ENCODE measurements at regions not wholly inside any gene's neighbourhood (a gene's known extent, or its start where the extent isn't known, plus 50 kb on each side); places are given as distances from the start of the nearest gene placed in this dataset.

DNA sequence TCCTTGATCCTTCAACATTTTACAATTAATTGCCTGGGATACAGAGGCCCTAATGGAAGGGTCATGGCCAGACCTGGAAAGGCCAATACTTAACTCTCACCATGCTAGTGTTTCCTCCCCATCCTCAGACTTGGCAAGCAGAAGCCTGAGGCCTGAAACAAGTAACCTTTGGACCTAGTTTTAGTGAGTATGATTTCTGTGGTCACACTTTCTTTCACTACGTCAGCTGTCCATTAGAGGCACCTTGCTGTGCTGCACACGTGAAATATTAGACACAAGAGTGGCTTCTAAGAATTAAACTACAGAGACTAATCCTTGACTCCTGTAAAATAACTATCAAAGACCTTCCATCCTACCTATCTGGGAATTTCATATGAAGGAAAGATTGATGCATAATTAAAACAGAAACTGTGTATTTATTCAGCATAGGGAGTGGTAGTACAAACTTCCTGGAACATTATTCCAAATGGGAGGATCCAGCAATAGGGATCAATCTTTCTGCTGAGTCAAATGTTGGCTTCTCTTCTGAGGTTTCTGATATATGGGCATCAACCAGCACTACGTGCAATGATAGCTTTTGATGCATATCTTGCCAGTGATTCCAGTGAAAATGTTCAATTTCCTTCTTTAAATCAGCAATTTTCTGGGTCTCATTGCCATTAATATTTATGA, 249.7 kb downstream of the IKZF2 start:
- no peak overlapping the region for H2AFZ ChIP-seq (ENCODE audit: control insufficient read depth, low read depth, low read length)
- FAIRE-seq (no peak), ATAC-seq (peak; percentile 41; the same call in 2 of the 3 replicates), DNase-seq (ENCODE audit: low read depth, low spot score) (no peak)
- no peaks in the 10 kb centered on the region for H3K36me3 ChIP-seq (ENCODE audit: control insufficient read depth in 2 of 2, insufficient read depth in 2 of 2, low read length in 1 of 2)
- SMC1A ChIA-PET (ENCODE audit: uncharacterized antibody, unreplicated experiment) = interaction anchor here (0.6 to 1.2 kb wide), 2 partner anchors 19 to 67 kb away, joined by 3 read pairs; no protein-coding TSS in a partner anchor
- POLR2A ChIA-PET = no interaction called here
- H3K79me2 ChIP-seq (ENCODE audit: control insufficient read depth, insufficient read depth, low read length) = no peaks in the 10 kb centered on the region
- H4K20me1 ChIP-seq (ENCODE audit: control insufficient read depth, insufficient read depth) = no peaks in the 10 kb centered on the region
- intact Hi-C loops (cut with micrococcal nuclease; ENCODE audit: unreplicated experiment) (no loop called here), in situ Hi-C loops (cut with MboI) (no loop called here)
- H3K4me3 ChIP-seq = no peak overlapping the region
- CTCF ChIA-PET = no interaction called here
- no TSS peak for BruUV-seq (replicated peaks)
- no peaks in the 10 kb centered on the region for H3K27me3 ChIP-seq (replicated peaks in 1 of 2; ENCODE audit: control insufficient read depth in 2 of 2, insufficient read depth in 2 of 2, low read length in 1 of 2)
- no peak overlapping the region for H3K27ac ChIP-seq (ENCODE audit: control insufficient read depth, insufficient read depth)
- H3K9me3 ChIP-seq (replicated peaks; ENCODE audit: control insufficient read depth, insufficient read depth, low read length) = no peaks in the 10 kb centered on the region
- WGBS (ENCODE audit: insufficient coverage, insufficient replicate concordance, low lambda C conversion rate, missing lambda C conversion rate) = 85% methylated on average over 3 of the region's 3 CpGs
- H3K9ac ChIP-seq (ENCODE audit: control insufficient read depth, insufficient read depth, low read length) = no peak overlapping the region
- RAD21 ChIA-PET (ENCODE audit: unreplicated experiment) = interaction anchor here (1.2 kb wide), 1 partner anchor 124 kb away, joined by 3 read pairs; no protein-coding TSS in a partner anchor
- no peaks in the 10 kb centered on the region for H3K4me1 ChIP-seq (ENCODE audit: control insufficient read depth, insufficient read depth, low read length)
- H3K4me2 ChIP-seq (ENCODE audit: control insufficient read depth, insufficient read depth) = no peak overlapping the region
- TF ChIP-seq, protein P1, sequence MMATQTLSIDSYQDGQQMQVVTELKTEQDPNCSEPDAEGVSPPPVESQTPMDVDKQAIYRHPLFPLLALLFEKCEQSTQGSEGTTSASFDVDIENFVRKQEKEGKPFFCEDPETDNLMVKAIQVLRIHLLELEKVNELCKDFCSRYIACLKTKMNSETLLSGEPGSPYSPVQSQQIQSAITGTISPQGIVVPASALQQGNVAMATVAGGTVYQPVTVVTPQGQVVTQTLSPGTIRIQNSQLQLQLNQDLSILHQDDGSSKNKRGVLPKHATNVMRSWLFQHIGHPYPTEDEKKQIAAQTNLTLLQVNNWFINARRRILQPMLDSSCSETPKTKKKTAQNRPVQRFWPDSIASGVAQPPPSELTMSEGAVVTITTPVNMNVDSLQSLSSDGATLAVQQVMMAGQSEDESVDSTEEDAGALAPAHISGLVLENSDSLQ (IDR thresholded peaks at IDR 0.05) = no peak
- TF ChIP-seq NFIC (IDR thresholded peaks at IDR 0.05; ENCODE audit: low read depth, low read length) (no peak), WRNIP1 (IDR thresholded peaks at IDR 0.05; ENCODE audit: borderline replicate concordance, low read depth, low read length) (no peak), ZNF24 (IDR thresholded peaks at IDR 0.05) (no peak), NFYB (IDR thresholded peaks at IDR 0.05; ENCODE audit: insufficient read depth, low read depth, low read length) (no peak), RFX5 (IDR thresholded peaks at IDR 0.05; ENCODE audit: low read depth, low read length) (no peak), CBX5 (IDR thresholded peaks at IDR 0.05; ENCODE audit: low read depth) (no peak), SRF (IDR thresholded peaks at IDR 0.05; ENCODE audit: low read depth in 2 of 2, low read length in 2 of 2) (no peak), ASH2L (IDR thresholded peaks at IDR 0.05; ENCODE audit: borderline replicate concordance, low read depth) (no peak), JUNB (IDR thresholded peaks at IDR 0.05) (no peak), ZZZ3 (IDR thresholded peaks at IDR 0.05; ENCODE audit: control insufficient read depth, insufficient read length, low read depth) (no peak), MXI1 (IDR thresholded peaks at IDR 0.05; ENCODE audit: low read depth, low read length) (no peak), SMAD1 (IDR thresholded peaks at IDR 0.05; ENCODE audit: low read depth, partially characterized antibody) (no peak)
- TF ChIP-seq, protein P2, sequence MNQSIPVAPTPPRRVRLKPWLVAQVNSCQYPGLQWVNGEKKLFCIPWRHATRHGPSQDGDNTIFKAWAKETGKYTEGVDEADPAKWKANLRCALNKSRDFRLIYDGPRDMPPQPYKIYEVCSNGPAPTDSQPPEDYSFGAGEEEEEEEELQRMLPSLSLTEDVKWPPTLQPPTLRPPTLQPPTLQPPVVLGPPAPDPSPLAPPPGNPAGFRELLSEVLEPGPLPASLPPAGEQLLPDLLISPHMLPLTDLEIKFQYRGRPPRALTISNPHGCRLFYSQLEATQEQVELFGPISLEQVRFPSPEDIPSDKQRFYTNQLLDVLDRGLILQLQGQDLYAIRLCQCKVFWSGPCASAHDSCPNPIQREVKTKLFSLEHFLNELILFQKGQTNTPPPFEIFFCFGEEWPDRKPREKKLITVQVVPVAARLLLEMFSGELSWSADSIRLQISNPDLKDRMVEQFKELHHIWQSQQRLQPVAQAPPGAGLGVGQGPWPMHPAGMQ (IDR thresholded peaks at IDR 0.05; ENCODE audit: borderline replicate concordance) = no peak
- TF ChIP-seq, protein P3, sequence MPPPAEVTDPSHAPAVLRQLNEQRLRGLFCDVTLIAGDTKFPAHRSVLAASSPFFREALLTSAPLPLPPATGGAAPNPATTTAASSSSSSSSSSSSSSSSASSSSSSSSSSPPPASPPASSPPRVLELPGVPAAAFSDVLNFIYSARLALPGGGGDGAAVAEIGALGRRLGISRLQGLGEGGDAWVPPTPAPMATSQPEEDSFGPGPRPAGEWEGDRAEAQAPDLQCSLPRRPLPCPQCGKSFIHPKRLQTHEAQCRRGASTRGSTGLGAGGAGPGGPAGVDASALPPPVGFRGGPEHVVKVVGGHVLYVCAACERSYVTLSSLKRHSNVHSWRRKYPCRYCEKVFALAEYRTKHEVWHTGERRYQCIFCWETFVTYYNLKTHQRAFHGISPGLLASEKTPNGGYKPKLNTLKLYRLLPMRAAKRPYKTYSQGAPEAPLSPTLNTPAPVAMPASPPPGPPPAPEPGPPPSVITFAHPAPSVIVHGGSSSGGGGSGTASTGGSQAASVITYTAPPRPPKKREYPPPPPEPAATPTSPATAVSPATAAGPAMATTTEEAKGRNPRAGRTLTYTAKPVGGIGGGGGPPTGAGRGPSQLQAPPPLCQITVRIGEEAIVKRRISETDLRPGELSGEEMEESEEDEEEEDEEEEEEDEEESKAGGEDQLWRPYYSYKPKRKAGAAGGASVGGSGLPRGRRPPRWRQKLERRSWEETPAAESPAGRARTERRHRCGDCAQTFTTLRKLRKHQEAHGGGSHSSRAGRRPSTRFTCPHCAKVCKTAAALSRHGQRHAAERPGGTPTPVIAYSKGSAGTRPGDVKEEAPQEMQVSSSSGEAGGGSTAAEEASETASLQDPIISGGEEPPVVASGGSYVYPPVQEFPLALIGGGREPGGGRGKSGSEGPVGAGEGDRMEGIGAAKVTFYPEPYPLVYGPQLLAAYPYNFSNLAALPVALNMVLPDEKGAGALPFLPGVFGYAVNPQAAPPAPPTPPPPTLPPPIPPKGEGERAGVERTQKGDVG (CRISPR knock-in tag; IDR thresholded peaks at IDR 0.05) = no peak
- TF ChIP-seq, protein P4, sequence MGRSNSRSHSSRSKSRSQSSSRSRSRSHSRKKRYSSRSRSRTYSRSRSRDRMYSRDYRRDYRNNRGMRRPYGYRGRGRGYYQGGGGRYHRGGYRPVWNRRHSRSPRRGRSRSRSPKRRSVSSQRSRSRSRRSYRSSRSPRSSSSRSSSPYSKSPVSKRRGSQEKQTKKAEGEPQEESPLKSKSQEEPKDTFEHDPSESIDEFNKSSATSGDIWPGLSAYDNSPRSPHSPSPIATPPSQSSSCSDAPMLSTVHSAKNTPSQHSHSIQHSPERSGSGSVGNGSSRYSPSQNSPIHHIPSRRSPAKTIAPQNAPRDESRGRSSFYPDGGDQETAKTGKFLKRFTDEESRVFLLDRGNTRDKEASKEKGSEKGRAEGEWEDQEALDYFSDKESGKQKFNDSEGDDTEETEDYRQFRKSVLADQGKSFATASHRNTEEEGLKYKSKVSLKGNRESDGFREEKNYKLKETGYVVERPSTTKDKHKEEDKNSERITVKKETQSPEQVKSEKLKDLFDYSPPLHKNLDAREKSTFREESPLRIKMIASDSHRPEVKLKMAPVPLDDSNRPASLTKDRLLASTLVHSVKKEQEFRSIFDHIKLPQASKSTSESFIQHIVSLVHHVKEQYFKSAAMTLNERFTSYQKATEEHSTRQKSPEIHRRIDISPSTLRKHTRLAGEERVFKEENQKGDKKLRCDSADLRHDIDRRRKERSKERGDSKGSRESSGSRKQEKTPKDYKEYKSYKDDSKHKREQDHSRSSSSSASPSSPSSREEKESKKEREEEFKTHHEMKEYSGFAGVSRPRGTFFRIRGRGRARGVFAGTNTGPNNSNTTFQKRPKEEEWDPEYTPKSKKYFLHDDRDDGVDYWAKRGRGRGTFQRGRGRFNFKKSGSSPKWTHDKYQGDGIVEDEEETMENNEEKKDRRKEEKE (IDR thresholded peaks at IDR 0.05) = no peak

Data from GM12878 (cell line).